ENCODE measurements at regions not wholly inside any gene's neighbourhood (a gene's known extent, or its start where the extent isn't known, plus 50 kb on each side); places are given as distances from the start of the nearest gene placed in this dataset.

- H3K23ac ChIP-seq (ENCODE audit: low read depth, low read length) = no peak overlapping the region
- H4K5ac ChIP-seq (ENCODE audit: low read depth, low read length) = no peak overlapping the region
- in situ Hi-C loops (cut with MboI; ENCODE audit: low sequenced_read_pairs) (no loop called here), dilution Hi-C loops (cut with HindIII; ENCODE audit: low sequenced_read_pairs, unreplicated experiment) (no loop called here), intact Hi-C loops (cut with micrococcal nuclease) (no loop called here)
- TF ChIP-seq POLR2A (IDR thresholded peaks at IDR 0.05; ENCODE audit: low read depth, low read length) = no peak
- TF ChIP-seq USF2 (IDR thresholded peaks at IDR 0.05; ENCODE audit: low read depth, low read length) = no peak
- no peak for TF ChIP-seq MXI1 (IDR thresholded peaks at IDR 0.05; ENCODE audit: borderline replicate concordance, low read depth, low read length)
- no peak for TF ChIP-seq SMC3 (IDR thresholded peaks at IDR 0.05; ENCODE audit: low read depth, low read length)
- no peak for TF ChIP-seq CHD1 (IDR thresholded peaks at IDR 0.05; ENCODE audit: low read depth, low read length)
- no peak for TF ChIP-seq RAD21 (IDR thresholded peaks at IDR 0.05; ENCODE audit: low read length)
- no peak for TF ChIP-seq MAFK (IDR thresholded peaks at IDR 0.05; ENCODE audit: low read depth, low read length)
- no peak for TF ChIP-seq CTCF (conservative IDR thresholded peaks at IDR 0.05; ENCODE audit: low read depth, low read length)
- no peak for TF ChIP-seq MAZ (IDR thresholded peaks at IDR 0.05; ENCODE audit: borderline replicate concordance, low read depth, low read length)
- TF ChIP-seq ELK1 (IDR thresholded peaks at IDR 0.05; ENCODE audit: borderline replicate concordance, low read depth, low read length) = no peak
- TF ChIP-seq CEBPB (IDR thresholded peaks at IDR 0.05; ENCODE audit: low read depth, low read length) = no peak
- TF ChIP-seq FOS (IDR thresholded peaks at IDR 0.05; ENCODE audit: low read depth, low read length) = no peak
- no peak for TF ChIP-seq RCOR1 (IDR thresholded peaks at IDR 0.05; ENCODE audit: insufficient replicate concordance, low read length)
- no peak overlapping the region for H2BK120ac ChIP-seq (ENCODE audit: low read depth, low read length)
- no peak overlapping the region for H4K91ac ChIP-seq (ENCODE audit: insufficient read depth, low read depth, low read length)
- no peak overlapping the region for H4K8ac ChIP-seq (ENCODE audit: low read depth in 2 of 2, low read length in 2 of 2)
- no peak overlapping the region for H3K27ac ChIP-seq (ENCODE audit: insufficient read depth, low read length)
- no peak overlapping the region for H2AFZ ChIP-seq (replicated peaks; ENCODE audit: low read length, poor library complexity)
- ChIA-PET CTCF (no interaction called here), POLR2A (ENCODE audit: unreplicated experiment) (interaction anchor here (0.6 kb wide), 1 partner anchor 47 kb away, joined by 3 read pairs; no protein-coding TSS in a partner anchor)
- no peak overlapping the region for H2AK5ac ChIP-seq (ENCODE audit: low read depth, low read length)
- H3K9ac ChIP-seq (ENCODE audit: low read depth, low read length) = no peak overlapping the region
- no peak overlapping the region for H3K4me2 ChIP-seq (ENCODE audit: low read depth, low read length)
- no CpG with 5 or more reads among the region's 2 CpGs for WGBS, 2 experiments (ENCODE audit: extremely low coverage in 2 of 2, insufficient read length in 1 of 2)
- no peaks in the 10 kb centered on the region for H4K20me1 ChIP-seq (ENCODE audit: insufficient read depth, low read length)
- no peak overlapping the region for H3K56ac ChIP-seq (ENCODE audit: extremely low read depth, insufficient read depth, low read length)
- BruUV-seq (replicated peaks) = no TSS peak
- H2BK20ac ChIP-seq (ENCODE audit: low read depth, low read length) = no peak overlapping the region
- H3K14ac ChIP-seq (replicated peaks; ENCODE audit: low read depth, low read length) = no peak overlapping the region
- DNase-seq = no peak
- H3K9me1 ChIP-seq (ENCODE audit: insufficient read depth, low read length) = no peaks in the 10 kb centered on the region
- no peaks in the 10 kb centered on the region; the same call in 1 of the 2 replicates for H3K27me3 ChIP-seq (ENCODE audit: control insufficient read depth, insufficient read depth, low read length)
- H3K4me1 ChIP-seq (ENCODE audit: control insufficient read depth, insufficient read depth, low read length) = no peaks in the 10 kb centered on the region
- H3K36me3 ChIP-seq (ENCODE audit: control insufficient read depth, insufficient read depth, low read length) = no peaks in the 10 kb centered on the region
- H2AK9ac ChIP-seq (replicated peaks; ENCODE audit: low read depth, low read length, poor library complexity) = no peak overlapping the region
- no peak overlapping the region for H3K4me3 ChIP-seq (ENCODE audit: insufficient read depth, low read depth, low read length)
- no peak for ATAC-seq (ENCODE audit: low read depth)
- H2BK15ac ChIP-seq (ENCODE audit: low read depth, low read length) = no peak overlapping the region
- H3K4ac ChIP-seq (ENCODE audit: low read depth, low read length) = no peak overlapping the region
- no peaks in the 10 kb centered on the region for H3K9me3 ChIP-seq (ENCODE audit: control insufficient read depth, insufficient read depth, low read length)
- no peak overlapping the region for H2BK5ac ChIP-seq (ENCODE audit: low read depth, low read length, poor library complexity, severe bottlenecking)
- no peaks in the 10 kb centered on the region for H3K79me1 ChIP-seq (ENCODE audit: low read depth in 1 of 2, low read length in 2 of 2)
- no peak overlapping the region for H3K18ac ChIP-seq (ENCODE audit: low read depth, low read length)
Observed at GRCh38 chr11:80321786-80322185, 881.0 kb upstream of the TENM4 start.
